ENCODE measurements at regions not wholly inside any gene's neighbourhood (a gene's known extent, or its start where the extent isn't known, plus 50 kb on each side); places are given as distances from the start of the nearest gene placed in this dataset.

DNA sequence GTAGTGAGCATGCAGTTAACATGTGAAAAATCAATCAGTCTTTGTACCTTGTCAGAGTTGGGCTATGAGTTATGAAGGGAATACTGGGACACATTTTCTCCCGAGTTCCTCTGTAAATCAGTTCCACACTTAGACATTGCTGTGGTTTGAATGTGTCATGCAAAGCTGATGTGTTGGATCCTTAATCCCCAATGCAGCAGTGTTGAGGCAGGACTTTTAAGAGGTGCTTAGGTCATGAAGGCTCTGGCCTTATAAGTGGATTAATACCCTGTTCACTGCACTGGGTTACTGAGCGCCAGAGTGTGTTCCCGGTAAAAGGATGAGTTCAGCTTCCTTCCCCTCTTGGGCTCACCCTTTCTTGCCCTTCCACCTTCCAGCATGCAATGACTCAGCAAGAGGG, 742.1 kb upstream of the TENM4 start:
- TF ChIP-seq, protein P1, sequence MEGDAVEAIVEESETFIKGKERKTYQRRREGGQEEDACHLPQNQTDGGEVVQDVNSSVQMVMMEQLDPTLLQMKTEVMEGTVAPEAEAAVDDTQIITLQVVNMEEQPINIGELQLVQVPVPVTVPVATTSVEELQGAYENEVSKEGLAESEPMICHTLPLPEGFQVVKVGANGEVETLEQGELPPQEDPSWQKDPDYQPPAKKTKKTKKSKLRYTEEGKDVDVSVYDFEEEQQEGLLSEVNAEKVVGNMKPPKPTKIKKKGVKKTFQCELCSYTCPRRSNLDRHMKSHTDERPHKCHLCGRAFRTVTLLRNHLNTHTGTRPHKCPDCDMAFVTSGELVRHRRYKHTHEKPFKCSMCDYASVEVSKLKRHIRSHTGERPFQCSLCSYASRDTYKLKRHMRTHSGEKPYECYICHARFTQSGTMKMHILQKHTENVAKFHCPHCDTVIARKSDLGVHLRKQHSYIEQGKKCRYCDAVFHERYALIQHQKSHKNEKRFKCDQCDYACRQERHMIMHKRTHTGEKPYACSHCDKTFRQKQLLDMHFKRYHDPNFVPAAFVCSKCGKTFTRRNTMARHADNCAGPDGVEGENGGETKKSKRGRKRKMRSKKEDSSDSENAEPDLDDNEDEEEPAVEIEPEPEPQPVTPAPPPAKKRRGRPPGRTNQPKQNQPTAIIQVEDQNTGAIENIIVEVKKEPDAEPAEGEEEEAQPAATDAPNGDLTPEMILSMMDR (conservative IDR thresholded peaks at IDR 0.05; ENCODE audit: low read depth, low read length) = no peak
- TF ChIP-seq EZH2phosphoT487 (IDR thresholded peaks at IDR 0.05; ENCODE audit: borderline replicate concordance, low read length) = no peak
- no peak for TF ChIP-seq EZH2 (IDR thresholded peaks at IDR 0.05; ENCODE audit: low read length, unreplicated experiment)
- no peaks in the 10 kb centered on the region for H3K79me2 ChIP-seq (ENCODE audit: low read length)
- BruUV-seq (replicated peaks) = no TSS peak
- no peaks in the 10 kb centered on the region for H3K36me3 ChIP-seq (ENCODE audit: low read depth, low read length)
- no peak overlapping the region for H3K4me2 ChIP-seq (ENCODE audit: low read length)
- H3K4me3 ChIP-seq (ENCODE audit: low read length) = no peak overlapping the region
- ChIA-PET POLR2A (ENCODE audit: unreplicated experiment) (no interaction called here), CTCF (no interaction called here)
- no peaks in the 10 kb centered on the region for H3K9me2 ChIP-seq (replicated peaks; ENCODE audit: low read length)
- peaks cover 6% of the 10 kb centered on the region; the same call in 1 of the 2 replicates for H3K9me3 ChIP-seq (ENCODE audit: low read length)
- no peaks in the 10 kb centered on the region for H3K4me1 ChIP-seq (ENCODE audit: insufficient read depth, low read length)
- no peak overlapping the region for H3K27ac ChIP-seq (ENCODE audit: low read length)
- no peak overlapping the region for H2AFZ ChIP-seq (ENCODE audit: low read length)
- H3F3A ChIP-seq (ENCODE audit: low read length, unreplicated experiment) = no peaks in the 10 kb centered on the region
- DNase-seq (no peak), ATAC-seq (no peak)
- intact Hi-C loops (cut with micrococcal nuclease) = no loop called here
- no peaks in the 10 kb centered on the region for H4K20me1 ChIP-seq (ENCODE audit: low read length)
- no peaks in the 10 kb centered on the region for H3K27me3 ChIP-seq (ENCODE audit: low read length)
- H3K9ac ChIP-seq (ENCODE audit: low read length) = no peak overlapping the region

- no peaks in the 10 kb centered on the region for H3K79me2 ChIP-seq (ENCODE audit: low read length)
- CTCF ChIA-PET = no interaction called here
- no peak overlapping the region for H3K4me2 ChIP-seq (ENCODE audit: low read length)
- BruUV-seq (replicated peaks) = no TSS peak
- intact Hi-C loops (cut with micrococcal nuclease) = no loop called here
- H3K27me3 ChIP-seq (ENCODE audit: low read length) = no peaks in the 10 kb centered on the region
- H4K20me1 ChIP-seq (ENCODE audit: low read length) = no peaks in the 10 kb centered on the region
- H3K9me3 ChIP-seq (ENCODE audit: low read length) = 0 out of 2 replicates have a peak, but pooled peaks cover 18% of the 10 kb centered on the region
- H3K36me3 ChIP-seq (ENCODE audit: low read depth, low read length) = no peaks in the 10 kb centered on the region
- no peak overlapping the region for H2AFZ ChIP-seq (ENCODE audit: low read length)
- H3K4me1 ChIP-seq (ENCODE audit: insufficient read depth, low read length) = no peaks in the 10 kb centered on the region
- H3K9ac ChIP-seq (ENCODE audit: low read length) = no peak overlapping the region
- H3K27ac ChIP-seq (ENCODE audit: low read length) = no peak overlapping the region
- DNase-seq = no peak
- POLR2A ChIA-PET (ENCODE audit: unreplicated experiment) = no interaction called here
- H3K4me3 ChIP-seq (ENCODE audit: low read length) = no peak overlapping the region
- TF ChIP-seq EZH2 (IDR thresholded peaks at IDR 0.05; ENCODE audit: low read length, unreplicated experiment) (no peak), EZH2phosphoT487 (IDR thresholded peaks at IDR 0.05; ENCODE audit: borderline replicate concordance, low read length) (no peak)
- TF ChIP-seq, protein P1 (conservative IDR thresholded peaks at IDR 0.05; ENCODE audit: low read depth, low read length) = no peak
- H3K9me2 ChIP-seq (replicated peaks; ENCODE audit: low read length) = no peaks in the 10 kb centered on the region
- ATAC-seq = no peak
- no peaks in the 10 kb centered on the region for H3F3A ChIP-seq (ENCODE audit: low read length, unreplicated experiment)
These were observed 732.7 kb upstream of the TENM4 start for GRCh38 chr11:80173371-80174136.

- no TSS peak for BruUV-seq (replicated peaks)
- Histone ChIP-seq H3K27me3 (ENCODE audit: low read length) (no peaks in the 10 kb centered on the region), H2AFZ (ENCODE audit: low read length) (no peak overlapping the region), H3K27ac (ENCODE audit: low read length) (no peak overlapping the region), H3K4me3 (ENCODE audit: low read length) (no peak overlapping the region), H4K20me1 (ENCODE audit: low read length) (no peaks in the 10 kb centered on the region), H3K9me2 (replicated peaks; ENCODE audit: low read length) (no peaks in the 10 kb centered on the region), H3K4me2 (ENCODE audit: low read length) (no peak overlapping the region), H3K9ac (ENCODE audit: low read length) (no peak overlapping the region), H3K4me1 (ENCODE audit: insufficient read depth, low read length) (no peaks in the 10 kb centered on the region), H3F3A (ENCODE audit: low read length, unreplicated experiment) (no peaks in the 10 kb centered on the region), H3K79me2 (ENCODE audit: low read length) (no peaks in the 10 kb centered on the region), H3K9me3 (ENCODE audit: low read length) (0 out of 2 replicates have a peak, but pooled peaks cover 18% of the 10 kb centered on the region), H3K36me3 (ENCODE audit: low read depth, low read length) (no peaks in the 10 kb centered on the region)
- ChIA-PET CTCF (no interaction called here), POLR2A (ENCODE audit: unreplicated experiment) (no interaction called here)
- no peak for TF ChIP-seq EZH2phosphoT487 (IDR thresholded peaks at IDR 0.05; ENCODE audit: borderline replicate concordance, low read length)
- TF ChIP-seq, protein P1 (conservative IDR thresholded peaks at IDR 0.05; ENCODE audit: low read depth, low read length) = no peak
- no peak for ATAC-seq
- intact Hi-C loops (cut with micrococcal nuclease) = no loop called here
- DNase-seq = no peak
These were observed 728.0 kb upstream of the TENM4 start for GRCh38 chr11:80168796-80169195.

Measured in PC-3 (cell line).